NCI-H1930 (cell line): ENCODE measurements at regions not wholly inside any gene's neighbourhood (a gene's known extent, or its start where the extent isn't known, plus 50 kb on each side); places are given as distances from the start of the nearest gene placed in this dataset.

ENCODE experiments used
- DNase-seq, 2 experiments: peaks; one replicate each; lab custom pipeline; 2025; lab: John Stamatoyannopoulos, UW

- no peak for DNase-seq
Observed at GRCh38 chr18:42137693-42138375, 182.8 kb downstream of the PIK3C3 start.

GRCh38 chr18:42141439-42141838 is 186.4 kb downstream of the PIK3C3 start:
- no peak for DNase-seq

GRCh38 chr18:42155024-42155423 is 200.0 kb downstream of the PIK3C3 start:
- no peak for DNase-seq

DNA sequence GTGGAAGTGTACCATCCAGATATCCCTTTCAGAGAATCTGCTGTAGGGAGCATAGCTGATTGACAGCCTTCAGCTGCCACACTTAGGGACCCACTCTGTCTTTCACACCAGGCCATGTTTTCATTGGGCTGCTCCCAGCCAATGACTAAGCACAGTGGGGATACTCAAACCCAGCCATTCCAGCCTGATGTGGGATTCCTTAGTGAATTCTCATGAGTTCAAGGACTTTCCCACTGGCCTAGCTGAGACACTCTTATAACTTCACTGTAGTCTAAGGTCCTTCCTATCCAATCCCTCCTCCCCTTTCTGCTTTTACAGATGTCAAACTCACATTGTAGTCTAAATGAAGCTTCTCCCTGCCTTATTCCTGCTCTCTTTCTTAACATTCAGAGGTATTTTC is 201.2 kb downstream of the PIK3C3 start:
- DNase-seq = no peak

- DNase-seq = no peak
Observed at GRCh38 chr18:42157420-42157819, 202.4 kb downstream of the PIK3C3 start.

DNA sequence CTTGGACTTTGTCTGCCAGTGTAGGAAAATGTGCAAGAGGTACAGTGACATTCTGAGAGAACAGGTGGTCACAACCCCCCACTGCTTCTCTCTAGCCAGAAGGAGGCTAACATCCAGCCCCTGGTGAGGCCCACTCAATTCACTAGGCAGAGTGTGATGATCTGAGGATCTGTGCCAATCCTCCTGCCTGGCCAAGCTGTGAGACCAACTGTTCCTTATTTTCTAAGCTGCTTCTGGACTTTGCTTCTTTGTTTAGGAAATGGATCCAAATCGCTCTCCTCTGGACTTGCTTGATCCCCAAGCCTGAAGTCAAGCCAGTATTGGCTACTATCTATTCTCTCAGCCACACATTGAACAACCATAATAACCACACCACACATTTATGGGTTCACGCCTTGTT is 202.8 kb downstream of the PIK3C3 start:
- no peak for DNase-seq

DNA sequence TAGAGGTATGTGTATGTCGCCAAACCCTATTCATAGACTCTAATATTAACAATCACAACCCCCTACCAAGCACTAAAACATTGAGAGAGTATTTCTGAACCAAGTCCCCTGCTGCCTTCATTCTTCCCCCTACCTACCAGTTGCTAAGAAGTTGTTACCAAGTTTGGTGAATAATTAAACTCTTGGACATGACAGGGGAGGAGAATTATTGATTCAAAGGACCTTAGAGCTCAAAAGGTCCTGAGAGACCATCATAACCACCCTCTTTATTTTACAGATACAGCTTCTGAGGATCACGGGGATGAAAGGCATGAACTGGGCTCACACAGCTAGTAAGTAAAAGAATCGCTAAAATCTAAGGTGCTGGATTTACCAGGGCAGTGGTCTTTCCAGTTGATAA is 204.1 kb downstream of the PIK3C3 start:
- DNase-seq = no peak

- no peak for DNase-seq
Observed at GRCh38 chr18:42163321-42163720, 208.3 kb downstream of the PIK3C3 start.

DNA sequence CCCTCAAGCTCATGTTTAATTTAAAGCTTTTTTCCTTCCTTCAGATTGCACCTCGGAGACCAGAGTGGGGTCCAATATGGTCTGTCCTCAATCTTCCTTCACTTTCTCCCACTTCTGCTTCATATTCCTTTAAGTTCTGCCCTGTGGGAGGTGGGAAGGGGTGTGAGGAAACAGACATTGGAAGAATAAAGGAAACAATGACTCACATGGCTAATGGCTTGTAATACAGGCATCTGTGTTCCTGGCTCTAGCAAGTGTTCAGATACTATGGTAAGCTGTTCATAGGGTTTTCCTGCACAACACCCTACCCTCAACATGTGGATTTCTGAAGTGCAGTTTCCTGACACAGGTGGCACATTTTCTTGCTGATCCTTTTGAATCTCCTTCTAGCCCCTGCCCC is 209.5 kb downstream of the PIK3C3 start:
- no peak for DNase-seq

DNA sequence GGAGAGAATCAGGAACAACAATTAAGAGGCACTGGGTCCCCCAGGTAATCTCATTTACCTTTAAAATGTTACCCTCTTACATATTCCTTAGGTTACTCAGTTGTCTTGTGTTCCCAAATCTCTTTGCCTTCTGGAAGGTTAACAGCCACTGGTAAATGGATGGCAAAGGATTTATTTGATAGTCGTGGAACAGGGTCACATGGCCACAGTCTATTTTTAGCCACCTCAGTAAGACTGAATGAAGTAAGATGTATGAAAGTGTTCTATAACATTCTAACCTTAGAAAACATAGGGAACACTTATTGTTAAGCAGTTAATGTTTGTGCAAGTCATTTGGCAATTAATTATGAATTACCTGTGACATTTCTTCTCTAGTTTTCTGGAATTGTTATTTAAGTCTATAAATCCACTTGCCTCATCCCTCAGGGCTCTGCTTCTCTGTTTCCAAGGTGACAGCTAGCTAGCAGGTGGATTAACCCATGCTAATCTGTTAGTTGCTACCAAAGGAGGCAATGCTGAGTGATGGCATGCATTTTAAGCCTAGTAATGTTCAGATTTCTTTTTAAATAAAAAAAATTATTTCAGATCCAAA is 211.0 kb downstream of the PIK3C3 start:
- no peak for DNase-seq

DNA sequence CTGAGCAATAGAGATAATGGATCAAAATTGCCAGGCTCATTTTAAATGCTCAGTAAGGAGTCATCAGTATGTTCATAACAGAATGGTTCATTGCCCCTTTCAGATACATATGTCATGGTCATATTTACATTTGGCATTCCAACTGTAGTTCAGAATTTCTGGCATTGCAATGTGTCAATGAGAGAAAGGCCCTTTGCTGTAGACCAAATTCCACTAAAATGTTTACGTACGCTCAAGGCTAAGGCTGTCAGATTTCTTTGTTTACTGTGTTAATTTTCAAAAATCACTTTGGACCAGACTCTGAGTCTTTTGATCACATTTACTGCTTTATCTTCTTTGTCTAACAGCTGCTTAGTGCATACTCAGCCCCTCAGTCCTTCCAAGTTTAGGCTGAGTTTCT is 213.5 kb downstream of the PIK3C3 start:
- DNase-seq = no peak

- DNase-seq = no peak
Observed at GRCh38 chr18:42168907-42169306, 213.9 kb downstream of the PIK3C3 start.

DNA sequence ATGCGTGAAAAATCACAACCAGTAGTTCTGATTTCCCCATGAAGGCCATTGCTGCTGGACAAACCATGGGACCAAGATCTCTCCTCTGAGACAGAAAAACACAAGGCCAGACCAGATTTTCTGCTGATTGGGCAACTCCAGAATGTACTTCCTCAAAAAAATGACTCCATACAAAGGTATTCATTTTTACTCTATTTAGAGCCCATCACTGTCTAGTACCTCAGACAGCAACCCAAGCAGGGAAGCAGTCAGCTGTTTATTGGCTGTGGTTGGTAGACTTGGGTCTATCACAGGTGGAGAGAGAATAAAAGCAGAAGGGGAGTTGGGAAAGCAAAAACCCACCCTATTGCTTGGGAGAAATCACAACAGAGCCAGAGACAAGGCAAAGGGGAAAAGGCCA is 219.9 kb downstream of the PIK3C3 start:
- DNase-seq = no peak

DNA sequence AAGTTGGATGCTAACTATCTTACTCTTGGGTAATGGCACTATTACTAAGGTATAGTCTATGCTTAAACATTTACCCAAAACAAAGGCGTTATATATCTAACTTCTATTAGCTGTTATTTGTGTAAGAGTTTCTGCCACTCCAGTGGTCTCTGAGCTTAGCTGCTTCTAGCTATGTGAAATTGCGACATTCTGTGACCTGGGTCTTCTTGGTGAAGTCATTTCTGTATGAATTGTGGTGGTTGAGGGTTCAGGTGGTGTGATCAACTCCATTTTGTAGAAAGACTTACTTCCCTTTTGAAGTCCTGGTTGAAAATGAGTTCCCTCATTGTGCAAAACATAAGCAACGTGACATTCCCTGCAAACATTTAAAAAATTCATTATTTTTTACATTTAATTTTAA is 221.6 kb downstream of the PIK3C3 start:
- DNase-seq = no peak

DNA sequence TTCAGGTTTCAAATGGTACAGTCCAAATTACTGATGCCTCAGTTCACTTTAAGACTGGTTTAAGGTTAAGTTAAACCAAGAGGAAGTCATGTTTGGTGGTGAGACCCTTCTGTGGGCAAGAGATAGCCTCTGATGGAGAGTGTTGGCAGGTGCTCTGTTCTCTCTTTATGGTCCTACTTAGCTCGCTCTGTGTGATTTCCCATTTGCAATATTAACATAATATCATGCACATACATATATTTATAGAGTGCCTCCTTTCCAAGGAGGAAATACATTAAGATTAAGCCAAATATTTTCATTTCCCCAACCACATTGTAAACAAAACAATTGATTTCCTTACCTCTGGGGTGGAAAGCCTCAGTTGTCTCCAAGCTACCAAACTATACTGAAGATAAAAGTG is 222.4 kb downstream of the PIK3C3 start:
- no peak for DNase-seq

- DNase-seq = no peak
Observed at GRCh38 chr18:42178376-42179080, 223.5 kb downstream of the PIK3C3 start.

DNA sequence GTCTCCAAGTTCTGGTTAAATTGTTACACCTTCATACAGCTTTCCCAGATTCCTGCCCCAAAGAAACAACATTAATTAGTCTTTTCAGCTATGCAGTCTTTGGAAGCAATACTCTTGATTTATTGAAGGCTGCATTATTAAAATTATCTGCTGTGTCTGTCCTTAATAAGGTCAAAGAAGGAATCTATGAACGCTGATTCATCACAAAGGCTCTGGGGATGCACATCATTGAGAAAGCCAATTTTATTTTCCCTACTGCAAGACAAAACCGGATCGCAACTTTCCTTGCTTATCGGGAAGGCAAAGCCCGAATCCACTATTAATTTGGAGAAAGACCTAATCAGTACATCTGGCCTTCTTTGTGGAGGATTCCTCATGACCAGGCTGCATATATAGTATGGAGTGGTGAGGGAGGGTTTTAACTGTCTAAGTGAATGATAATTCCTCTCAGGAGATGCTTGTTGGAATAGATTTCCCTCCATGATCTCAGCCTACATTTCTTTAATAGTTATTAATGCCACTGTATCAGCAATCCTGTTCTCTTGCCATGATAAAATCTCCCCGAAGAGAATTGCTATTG is 224.6 kb downstream of the PIK3C3 start:
- no peak for DNase-seq

DNA sequence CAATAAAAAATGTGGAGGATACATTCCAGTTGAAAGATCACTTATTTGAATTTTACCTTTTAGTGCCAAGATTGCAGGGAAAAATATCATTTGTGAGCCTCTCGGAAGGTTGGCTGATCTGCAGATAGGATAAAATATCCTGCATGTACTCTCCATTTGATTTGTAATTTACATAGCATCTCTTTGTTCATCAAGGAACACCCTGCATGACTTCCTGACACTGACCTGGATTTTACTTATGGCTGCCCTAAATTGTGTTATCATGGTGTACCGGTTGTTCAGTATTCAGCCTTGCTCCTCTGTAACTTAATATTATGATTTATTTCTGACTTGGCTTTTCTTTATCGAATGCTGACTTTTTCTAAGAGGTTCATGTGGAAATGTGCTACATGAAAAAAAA is 226.4 kb downstream of the PIK3C3 start:
- DNase-seq = no peak

DNA sequence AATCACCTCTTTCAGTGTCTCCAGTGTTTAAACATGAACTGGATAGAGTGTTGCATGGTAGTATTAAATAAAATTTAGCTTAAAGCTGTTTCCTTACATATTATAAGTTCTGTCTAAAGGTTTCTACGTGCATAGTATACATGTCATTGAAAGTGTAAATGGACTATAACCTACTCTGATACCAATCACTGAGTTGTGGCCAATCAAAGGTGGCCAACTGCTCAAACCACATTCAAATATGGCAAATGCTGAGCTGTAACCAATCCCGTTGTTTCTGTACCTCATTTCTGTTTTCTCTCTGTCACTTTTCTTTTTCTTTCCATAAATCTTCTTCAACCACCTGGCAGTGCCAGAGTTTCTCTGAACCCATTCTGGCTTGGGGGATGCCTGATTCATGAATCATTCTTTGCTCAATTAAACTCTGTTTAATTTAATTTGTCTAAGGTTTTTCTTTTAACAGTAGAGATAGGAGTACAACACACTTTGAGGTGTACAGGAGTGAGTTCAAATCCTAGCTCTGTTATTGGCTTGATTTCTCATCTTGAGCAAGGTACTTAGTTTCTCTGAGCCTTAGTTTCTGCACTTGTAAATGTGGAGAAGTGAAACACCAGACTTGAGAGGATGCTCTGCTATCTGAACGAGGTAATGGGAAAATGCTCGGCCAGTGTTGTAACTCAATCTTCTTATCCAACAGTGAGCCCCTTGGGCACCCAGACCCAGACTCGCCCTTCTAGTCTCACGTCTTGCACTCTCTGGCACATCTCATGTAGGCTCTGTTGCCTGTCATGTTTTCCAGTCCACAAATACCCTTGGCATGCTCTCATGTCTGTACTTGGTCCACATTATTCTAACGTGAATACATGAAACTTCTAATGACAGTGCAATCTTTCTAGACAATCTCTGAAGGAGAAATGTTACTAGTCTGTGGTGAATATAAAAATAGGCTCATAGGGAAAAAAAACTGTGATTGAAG is 228.0 kb downstream of the PIK3C3 start:
- no peak for DNase-seq

- no peak for DNase-seq
Observed at GRCh38 chr18:42183746-42184145, 228.7 kb downstream of the PIK3C3 start.

GRCh38 chr18:42184685-42185477 is 229.8 kb downstream of the PIK3C3 start:
- no peak for DNase-seq
